Endodermal cell (in vitro differentiated cells): ENCODE measurements at regions not wholly inside any gene's neighbourhood (a gene's known extent, or its start where the extent isn't known, plus 50 kb on each side); places are given as distances from the start of the nearest gene placed in this dataset.

Experiments used
- DNase-seq: peaks from one replicate; pipeline ENCODE4 v3.0.0-alpha.2; 2017
- H3K27ac ChIP-seq: 2 replicates; pipeline ENCODE4 v1.5.1; 2013; ENCODE audit warnings: mild to moderate bottlenecking, low read depth, low read length, moderate library complexity
- H3K27me3 ChIP-seq: 2 replicates; pipeline ENCODE4 v1.6.1; 2013; ENCODE audit warnings: mild to moderate bottlenecking, low read length, moderate library complexity; ENCODE audit not compliant: insufficient read depth, control insufficient read depth, poor library complexity, severe bottlenecking
- H3K36me3 ChIP-seq: 2 replicates; pipeline ENCODE4 v1.7.0; 2013; ENCODE audit warnings: mild to moderate bottlenecking, low read length, moderate library complexity; ENCODE audit not compliant: control insufficient read depth, insufficient read depth
- H3K4me1 ChIP-seq: one replicate; pipeline ENCODE4 v1.7.0; 2013; ENCODE audit warnings: low read length; ENCODE audit not compliant: control insufficient read depth, insufficient read depth
- H3K4me3 ChIP-seq: 2 replicates; pipeline ENCODE4 v1.5.1; 2013; ENCODE audit warnings: mild to moderate bottlenecking, low read length, moderate library complexity
- H3K9ac ChIP-seq: 2 replicates; pipeline ENCODE4 v1.6.1; 2013; ENCODE audit warnings: mild to moderate bottlenecking, low read length, moderate library complexity; ENCODE audit not compliant: poor library complexity, severe bottlenecking; ENCODE audit errors: extremely low read depth
- H3K9me3 ChIP-seq: 2 replicates; pipeline ENCODE4 v1.6.1; 2013; ENCODE audit warnings: mild to moderate bottlenecking, low read length, moderate library complexity; ENCODE audit not compliant: control insufficient read depth
- H3K27ac Mint-ChIP-seq: 2 replicates; pipeline ENCODE4 v1.8.0; 2020; ENCODE audit warnings: mixed read lengths
- H3K27me3 Mint-ChIP-seq: 2 replicates; pipeline ENCODE4 v1.8.0; 2021; ENCODE audit warnings: mild to moderate bottlenecking, mixed read lengths; ENCODE audit not compliant: insufficient read depth
- H3K36me3 Mint-ChIP-seq: 2 replicates; pipeline ENCODE4 v1.8.0; 2020; ENCODE audit warnings: low read depth, mixed read lengths
- H3K4me1 Mint-ChIP-seq: 2 replicates; pipeline ENCODE4 v1.8.0; 2020; ENCODE audit warnings: mixed read lengths
- H3K4me3 Mint-ChIP-seq: 2 replicates; pipeline ENCODE4 v1.8.0; 2020; ENCODE audit warnings: mild to moderate bottlenecking, moderate library complexity, mixed read lengths
- H3K9me3 Mint-ChIP-seq: 2 replicates; pipeline ENCODE4 v1.8.0; 2020; ENCODE audit warnings: mild to moderate bottlenecking, mixed read lengths
- WGBS, 2 experiments: methylation state at CpG; one replicate each; pipeline versions ENCODE4 v1.1.5 to v1.1.7; 2013; ENCODE audit warnings: missing lambda C conversion rate in 2 of 2, mixed read lengths in 1 of 2; ENCODE audit not compliant: insufficient coverage in 1 of 2, insufficient read length in 1 of 2; 5-methylcytosine and 5-hydroxymethylcytosine counted together
- TF ChIP-seq, protein P1 (sequence below): fragments of 200-600 bp; sonication (generic); conservative IDR thresholded peaks from 2 replicates; pipeline ENCODE4 v1.5.0; 2021; ENCODE audit warnings: antibody characterized with exemption, mild to moderate bottlenecking

DNA sequence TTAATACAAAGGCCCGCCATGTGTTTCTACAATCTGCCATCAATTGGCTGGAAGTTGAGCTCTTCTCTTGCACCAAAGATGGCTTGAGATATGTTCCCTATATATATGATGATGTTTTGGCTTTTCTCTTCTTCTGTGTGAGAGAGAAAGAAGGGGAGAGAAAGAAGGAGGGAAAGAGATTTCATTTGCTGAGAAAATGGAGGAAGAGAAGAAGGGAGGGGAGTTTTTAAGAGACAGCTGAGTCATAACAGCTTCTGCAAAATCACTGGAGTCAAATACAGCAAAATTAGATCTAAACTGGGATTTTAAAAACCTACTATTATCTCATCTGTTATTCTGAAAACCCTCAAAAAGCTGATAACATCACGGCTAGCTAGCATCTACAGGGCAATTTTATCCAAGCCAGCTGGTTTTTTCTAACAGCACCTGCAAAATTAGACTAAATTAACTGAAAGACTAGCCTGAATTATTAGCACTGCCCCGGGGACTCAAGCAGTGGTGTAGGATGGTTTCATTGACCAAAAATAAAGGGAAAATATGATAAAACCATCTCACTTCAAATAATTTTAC lies 647.6 kb upstream of the ACTRT1 start:
- Histone ChIP-seq H3K9me3 (no peaks in the 10 kb centered on the region), H3K4me3 (no peak overlapping the region), H3K27me3 (no peaks in the 10 kb centered on the region), H3K36me3 (no peaks in the 10 kb centered on the region), H3K9ac (no peak overlapping the region), H3K27ac (no peak overlapping the region), H3K4me1 (no peaks in the 10 kb centered on the region)
- no peak overlapping the region for H3K4me3 Mint-ChIP-seq
- no peaks in the 10 kb centered on the region for H3K27me3 Mint-ChIP-seq
- TF ChIP-seq, protein P1, sequence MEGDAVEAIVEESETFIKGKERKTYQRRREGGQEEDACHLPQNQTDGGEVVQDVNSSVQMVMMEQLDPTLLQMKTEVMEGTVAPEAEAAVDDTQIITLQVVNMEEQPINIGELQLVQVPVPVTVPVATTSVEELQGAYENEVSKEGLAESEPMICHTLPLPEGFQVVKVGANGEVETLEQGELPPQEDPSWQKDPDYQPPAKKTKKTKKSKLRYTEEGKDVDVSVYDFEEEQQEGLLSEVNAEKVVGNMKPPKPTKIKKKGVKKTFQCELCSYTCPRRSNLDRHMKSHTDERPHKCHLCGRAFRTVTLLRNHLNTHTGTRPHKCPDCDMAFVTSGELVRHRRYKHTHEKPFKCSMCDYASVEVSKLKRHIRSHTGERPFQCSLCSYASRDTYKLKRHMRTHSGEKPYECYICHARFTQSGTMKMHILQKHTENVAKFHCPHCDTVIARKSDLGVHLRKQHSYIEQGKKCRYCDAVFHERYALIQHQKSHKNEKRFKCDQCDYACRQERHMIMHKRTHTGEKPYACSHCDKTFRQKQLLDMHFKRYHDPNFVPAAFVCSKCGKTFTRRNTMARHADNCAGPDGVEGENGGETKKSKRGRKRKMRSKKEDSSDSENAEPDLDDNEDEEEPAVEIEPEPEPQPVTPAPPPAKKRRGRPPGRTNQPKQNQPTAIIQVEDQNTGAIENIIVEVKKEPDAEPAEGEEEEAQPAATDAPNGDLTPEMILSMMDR, result no peak
- peaks cover 11% of the 10 kb centered on the region for H3K9me3 Mint-ChIP-seq
- peaks cover 29% of the 10 kb centered on the region for H3K4me1 Mint-ChIP-seq
- H3K27ac Mint-ChIP-seq, result no peak overlapping the region
- 88% methylated on average over 2 of the region's 3 CpGs; no CpG with 5 or more reads in 1 of the 2 experiments for WGBS, 2 experiments
- H3K36me3 Mint-ChIP-seq, result no peaks in the 10 kb centered on the region
- DNase-seq, result no peak

DNA sequence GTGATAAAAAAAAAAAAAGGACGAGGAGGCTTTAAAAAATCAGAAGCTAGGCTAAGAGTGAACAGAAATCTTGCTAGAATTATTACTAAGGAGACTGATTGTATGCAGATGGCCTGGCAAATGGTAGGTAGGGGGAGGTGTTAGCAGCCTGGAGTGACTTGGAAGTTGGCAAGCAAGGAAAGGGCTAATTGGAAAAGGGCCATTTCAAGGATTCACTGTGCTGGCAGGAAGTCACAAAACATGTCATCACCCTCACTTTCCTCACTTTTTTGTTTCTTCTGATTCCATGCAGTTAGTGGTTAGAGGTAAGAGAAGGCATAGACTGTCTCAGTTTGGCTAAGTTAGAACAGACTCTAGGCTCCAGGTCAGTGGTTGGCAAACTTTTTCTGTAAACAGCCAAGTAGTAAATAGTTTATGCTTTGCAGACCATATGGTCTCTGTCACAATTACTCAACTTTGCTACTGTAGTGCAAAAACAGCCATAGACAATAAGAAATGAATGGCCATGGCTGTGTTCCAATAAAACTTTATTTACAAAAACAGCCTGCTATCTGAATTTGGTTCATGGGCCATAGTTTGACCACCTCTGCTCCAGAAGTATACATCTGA lies 646.5 kb upstream of the ACTRT1 start:
- Mint-ChIP-seq H3K4me3 (no peak overlapping the region), H3K36me3 (no peaks in the 10 kb centered on the region), H3K27ac (no peak overlapping the region), H3K27me3 (no peaks in the 10 kb centered on the region), H3K9me3 (peaks cover 7% of the 10 kb centered on the region), H3K4me1 (peaks cover 29% of the 10 kb centered on the region)
- TF ChIP-seq, protein P1, result no peak
- no peak for DNase-seq
- H3K4me1 ChIP-seq, result no peaks in the 10 kb centered on the region
- H3K4me3 ChIP-seq, result no peak overlapping the region
- no peak overlapping the region for H3K27ac ChIP-seq
- no CpG with 5 or more reads among the region's 1 CpG for WGBS, 2 experiments
- H3K27me3 ChIP-seq, result no peaks in the 10 kb centered on the region
- no peak overlapping the region for H3K9ac ChIP-seq
- H3K36me3 ChIP-seq, result no peaks in the 10 kb centered on the region
- no peaks in the 10 kb centered on the region for H3K9me3 ChIP-seq

DNA sequence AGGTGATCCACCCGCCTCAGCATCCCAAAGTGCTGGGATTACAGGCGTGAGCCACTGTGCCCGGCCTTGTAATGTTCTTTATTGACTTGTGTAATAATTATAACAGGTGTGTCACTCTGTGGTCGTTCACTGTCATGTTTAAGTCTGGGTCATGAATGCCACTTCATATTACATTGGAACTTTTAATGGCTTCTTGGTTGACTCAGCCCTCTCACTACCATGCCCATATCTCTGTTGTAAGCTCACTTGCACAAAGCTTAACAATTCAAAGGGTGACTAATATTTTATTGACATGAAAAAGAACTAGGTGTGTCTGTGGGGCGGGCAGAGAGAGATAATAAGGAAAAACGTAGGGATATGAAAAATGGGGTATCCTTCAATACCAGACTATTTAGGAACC lies 639.7 kb upstream of the ACTRT1 start:
- Mint-ChIP-seq H3K4me3 (no peak overlapping the region), H3K27me3 (no peaks in the 10 kb centered on the region), H3K36me3 (no peaks in the 10 kb centered on the region), H3K9me3 (peaks cover 9% of the 10 kb centered on the region), H3K27ac (no peak overlapping the region), H3K4me1 (peaks cover 16% of the 10 kb centered on the region)
- Histone ChIP-seq H3K27ac (no peak overlapping the region), H3K27me3 (no peaks in the 10 kb centered on the region), H3K9me3 (no peaks in the 10 kb centered on the region), H3K4me3 (no peak overlapping the region), H3K36me3 (no peaks in the 10 kb centered on the region), H3K9ac (no peak overlapping the region), H3K4me1 (peaks cover 4% of the 10 kb centered on the region)
- no peak for DNase-seq
- TF ChIP-seq, protein P1, result no peak
- 90% methylated on average over 4 of the region's 6 CpGs; no CpG with 5 or more reads in 1 of the 2 experiments for WGBS, 2 experiments
